Activated CD4-positive, alpha-beta T cell treated with anti-CD3 and anti-CD28 coated beads, Interleukin-2, amount 10 ng/mL, durations not matched to agents 24 days and 14 days (primary cell): ENCODE measurements at regions not wholly inside any gene's neighbourhood (a gene's known extent, or its start where the extent isn't known, plus 50 kb on each side); places are given as distances from the start of the nearest gene placed in this dataset.

ENCODE experiments used
- DNase-seq: peaks from one replicate; pipeline ENCODE4 v3.0.0; 2022
- H3K27ac Mint-ChIP-seq: one replicate; pipeline ENCODE4 v1.8.0; 2022; ENCODE audit warnings: mild to moderate bottlenecking, mixed read lengths
- H3K27me3 Mint-ChIP-seq: one replicate; pipeline ENCODE4 v1.8.0; 2022; ENCODE audit warnings: mixed read lengths
- H3K36me3 Mint-ChIP-seq: one replicate; pipeline ENCODE4 v1.8.0; 2022; ENCODE audit warnings: low read depth, mild to moderate bottlenecking, mixed read lengths
- H3K4me1 Mint-ChIP-seq: one replicate; pipeline ENCODE4 v1.8.0; 2021; ENCODE audit warnings: mixed read lengths
- H3K4me3 Mint-ChIP-seq: one replicate; pipeline ENCODE4 v1.8.0; 2022; ENCODE audit warnings: mild to moderate bottlenecking, moderate library complexity, mixed read lengths
- H3K9me3 Mint-ChIP-seq: one replicate; pipeline ENCODE4 v1.8.0; 2021; ENCODE audit warnings: mixed read lengths
- intact Hi-C: fragments of 100-400 bp; cut with micrococcal nuclease; formaldehyde crosslinking; loops from one replicate; pipeline ENCODE4 v1.15.1; 2023

- Mint-ChIP-seq H3K4me3 (no peak overlapping the region), H3K4me1 (no peaks in the 10 kb centered on the region), H3K9me3 (no peaks in the 10 kb centered on the region), H3K27ac (no peak overlapping the region), H3K36me3 (no peaks in the 10 kb centered on the region), H3K27me3 (no peaks in the 10 kb centered on the region)
- intact Hi-C loops: no loop called here
- no peak for DNase-seq
Measured at GRCh38 chr3:139286825-139287224, 57.0 kb upstream of the MRPS22 start.

- no peak overlapping the region for H3K27ac Mint-ChIP-seq
- H3K36me3 Mint-ChIP-seq: no peaks in the 10 kb centered on the region
- H3K4me3 Mint-ChIP-seq: no peak overlapping the region
- no peak for DNase-seq
- intact Hi-C loops: no loop called here
- no peaks in the 10 kb centered on the region for H3K27me3 Mint-ChIP-seq
- no peaks in the 10 kb centered on the region for H3K4me1 Mint-ChIP-seq
- no peaks in the 10 kb centered on the region for H3K9me3 Mint-ChIP-seq
Measured at GRCh38 chr3:139287557-139287956, 56.3 kb upstream of the MRPS22 start.

- no peak overlapping the region for H3K27ac Mint-ChIP-seq
- DNase-seq: no peak
- no peaks in the 10 kb centered on the region for H3K36me3 Mint-ChIP-seq
- no peaks in the 10 kb centered on the region for H3K4me1 Mint-ChIP-seq
- intact Hi-C loops: no loop called here
- peaks cover 4% of the 10 kb centered on the region for H3K27me3 Mint-ChIP-seq
- no peak overlapping the region for H3K4me3 Mint-ChIP-seq
- no peaks in the 10 kb centered on the region for H3K9me3 Mint-ChIP-seq
Measured at GRCh38 chr3:139288266-139288821, 55.5 kb upstream of the MRPS22 start.

GRCh38 chr3:139289860-139290524 lies 53.8 kb upstream of the MRPS22 start:
- H3K4me3 Mint-ChIP-seq: no peak overlapping the region
- DNase-seq: no peak
- intact Hi-C loops: no loop called here
- H3K36me3 Mint-ChIP-seq: no peaks in the 10 kb centered on the region
- no peak overlapping the region for H3K27ac Mint-ChIP-seq
- no peaks in the 10 kb centered on the region for H3K4me1 Mint-ChIP-seq
- H3K9me3 Mint-ChIP-seq: no peaks in the 10 kb centered on the region
- H3K27me3 Mint-ChIP-seq: peaks cover 5% of the 10 kb centered on the region

GRCh38 chr3:139291276-139292051 lies 52.4 kb upstream of the MRPS22 start:
- no peak overlapping the region for H3K4me3 Mint-ChIP-seq
- H3K36me3 Mint-ChIP-seq: no peaks in the 10 kb centered on the region
- peaks cover 5% of the 10 kb centered on the region for H3K27me3 Mint-ChIP-seq
- intact Hi-C loops: no loop called here
- no peak overlapping the region for H3K27ac Mint-ChIP-seq
- no peak for DNase-seq
- H3K9me3 Mint-ChIP-seq: no peaks in the 10 kb centered on the region
- H3K4me1 Mint-ChIP-seq: no peaks in the 10 kb centered on the region

- DNase-seq: no peak
- Mint-ChIP-seq H3K9me3 (no peaks in the 10 kb centered on the region), H3K4me1 (no peaks in the 10 kb centered on the region), H3K27ac (no peak overlapping the region), H3K36me3 (no peaks in the 10 kb centered on the region), H3K27me3 (peaks cover 5% of the 10 kb centered on the region), H3K4me3 (no peak overlapping the region)
- intact Hi-C loops: no loop called here
Measured at GRCh38 chr3:139292192-139292591, 51.6 kb upstream of the MRPS22 start.

GRCh38 chr3:139292711-139293664 lies 50.8 kb upstream of the MRPS22 start:
- no peak for DNase-seq
- no peak overlapping the region for H3K27ac Mint-ChIP-seq
- no peak overlapping the region for H3K4me3 Mint-ChIP-seq
- intact Hi-C loops: no loop called here
- no peaks in the 10 kb centered on the region for H3K36me3 Mint-ChIP-seq
- no peaks in the 10 kb centered on the region for H3K9me3 Mint-ChIP-seq
- H3K4me1 Mint-ChIP-seq: no peaks in the 10 kb centered on the region
- H3K27me3 Mint-ChIP-seq: peaks cover 5% of the 10 kb centered on the region

GRCh38 chr3:139293665-139294023 lies 50.2 kb upstream of the MRPS22 start:
- intact Hi-C loops: no loop called here
- H3K4me3 Mint-ChIP-seq: no peak overlapping the region
- no peaks in the 10 kb centered on the region for H3K4me1 Mint-ChIP-seq
- H3K27me3 Mint-ChIP-seq: peaks cover 5% of the 10 kb centered on the region
- no peak overlapping the region for H3K27ac Mint-ChIP-seq
- no peak for DNase-seq
- H3K9me3 Mint-ChIP-seq: no peaks in the 10 kb centered on the region
- H3K36me3 Mint-ChIP-seq: no peaks in the 10 kb centered on the region
